Activated CD4-positive, alpha-beta memory T cell treated with anti-CD3 and anti-CD28 coated beads for 36 hours (primary cell): ENCODE measurements at regions not wholly inside any gene's neighbourhood (a gene's known extent, or its start where the extent isn't known, plus 50 kb on each side); places are given as distances from the start of the nearest gene placed in this dataset.

Source experiments
- CTCF ChIA-PET: fragments of 350-600 bp; sonication (Branson Sonifier 250); formaldehyde crosslinking; loops from one replicate; lab custom pipeline; 2021; ENCODE audit warnings: antibody characterized with exemption, inconsistent platforms; lab: Charles Lee
- POLR2A ChIA-PET: fragments of 350-600 bp; sonication (Branson Sonifier 250); formaldehyde crosslinking; loops from one replicate; lab custom pipeline; 2021; ENCODE audit warnings: antibody characterized with exemption; lab: Charles Lee
- DNase-seq: peaks from one replicate; pipeline ENCODE4 v3.0.0-alpha.2; 2020
- H3K27ac Mint-ChIP-seq: one replicate; pipeline ENCODE4 v1.8.0; 2021; ENCODE audit warnings: mixed read lengths
- H3K27me3 Mint-ChIP-seq: one replicate; pipeline ENCODE4 v1.8.0; 2021; ENCODE audit warnings: mixed read lengths
- H3K36me3 Mint-ChIP-seq: one replicate; pipeline ENCODE4 v1.8.0; 2021; ENCODE audit warnings: mixed read lengths
- H3K4me1 Mint-ChIP-seq: one replicate; pipeline ENCODE4 v1.8.0; 2021; ENCODE audit warnings: low read depth, mixed read lengths
- H3K4me3 Mint-ChIP-seq: one replicate; pipeline ENCODE4 v1.8.0; 2021; ENCODE audit warnings: mild to moderate bottlenecking, mixed read lengths
- H3K9me3 Mint-ChIP-seq: one replicate; pipeline ENCODE4 v1.8.0; 2021; ENCODE audit warnings: mixed read lengths
- intact Hi-C: fragments of 100-400 bp; cut with micrococcal nuclease; formaldehyde crosslinking; loops from one replicate; pipeline ENCODE4 v1.15.1; 2023

- no peak overlapping the region for H3K27ac Mint-ChIP-seq
- intact Hi-C loops, result no loop called here
Observed at GRCh38 chr10:55233505-55233904, 432.5 kb upstream of the PCDH15 start.

GRCh38 chr10:55233090-55233489, 432.1 kb upstream of the PCDH15 start:
- ChIA-PET CTCF (no interaction called here), POLR2A (no interaction called here)
- Mint-ChIP-seq H3K27ac (no peak overlapping the region), H3K9me3 (no peaks in the 10 kb centered on the region), H3K36me3 (no peaks in the 10 kb centered on the region), H3K4me3 (no peak overlapping the region), H3K4me1 (no peaks in the 10 kb centered on the region), H3K27me3 (no peaks in the 10 kb centered on the region)
- DNase-seq, result no peak
- intact Hi-C loops, result no loop called here

More at GRCh38 chr10:55233505-55233904, 432.5 kb upstream of the PCDH15 start:
- ChIA-PET POLR2A (no interaction called here), CTCF (interaction anchor here (0.7 kb wide), 1 partner anchor 273 kb away, joined by 4 read pairs; no protein-coding TSS in a partner anchor)
- H3K27me3 Mint-ChIP-seq, result no peaks in the 10 kb centered on the region
- H3K9me3 Mint-ChIP-seq, result no peaks in the 10 kb centered on the region
- no peak for DNase-seq
- no peaks in the 10 kb centered on the region for H3K36me3 Mint-ChIP-seq
- no peak overlapping the region for H3K4me3 Mint-ChIP-seq
- H3K4me1 Mint-ChIP-seq, result no peaks in the 10 kb centered on the region

- ChIA-PET POLR2A (no interaction called here), CTCF (no interaction called here)
- DNase-seq, result no peak
- Mint-ChIP-seq H3K27me3 (no peaks in the 10 kb centered on the region), H3K4me1 (no peaks in the 10 kb centered on the region), H3K9me3 (peaks cover under 1% of the 10 kb centered on the region), H3K36me3 (no peaks in the 10 kb centered on the region), H3K27ac (no peak overlapping the region), H3K4me3 (no peak overlapping the region)
- intact Hi-C loops, result no loop called here
Observed at GRCh38 chr10:55232553-55232952, 431.5 kb upstream of the PCDH15 start.

GRCh38 chr10:55227967-55228366, 426.9 kb upstream of the PCDH15 start:
- intact Hi-C loops, result no loop called here
- Mint-ChIP-seq H3K9me3 (peaks cover 10% of the 10 kb centered on the region), H3K27me3 (no peaks in the 10 kb centered on the region), H3K4me1 (no peaks in the 10 kb centered on the region), H3K4me3 (no peak overlapping the region), H3K27ac (no peak overlapping the region), H3K36me3 (no peaks in the 10 kb centered on the region)
- DNase-seq, result no peak
- ChIA-PET POLR2A (no interaction called here), CTCF (no interaction called here)

GRCh38 chr10:55224007-55224781, 423.2 kb upstream of the PCDH15 start:
- H3K27me3 Mint-ChIP-seq, result no peaks in the 10 kb centered on the region
- no peak for DNase-seq
- intact Hi-C loops, result no loop called here
- H3K27ac Mint-ChIP-seq, result no peak overlapping the region
- H3K36me3 Mint-ChIP-seq, result no peaks in the 10 kb centered on the region
- H3K4me3 Mint-ChIP-seq, result no peak overlapping the region
- ChIA-PET CTCF (no interaction called here), POLR2A (no interaction called here)
- H3K4me1 Mint-ChIP-seq, result no peaks in the 10 kb centered on the region
- peaks cover 12% of the 10 kb centered on the region for H3K9me3 Mint-ChIP-seq

GRCh38 chr10:55223352-55223751, 422.3 kb upstream of the PCDH15 start:
- Mint-ChIP-seq H3K4me1 (no peaks in the 10 kb centered on the region), H3K4me3 (no peak overlapping the region), H3K36me3 (no peaks in the 10 kb centered on the region), H3K27me3 (no peaks in the 10 kb centered on the region), H3K27ac (no peak overlapping the region), H3K9me3 (peaks cover 12% of the 10 kb centered on the region)
- ChIA-PET CTCF (no interaction called here), POLR2A (no interaction called here)
- DNase-seq, result no peak
- intact Hi-C loops, result no loop called here

GRCh38 chr10:55220975-55221374, 419.9 kb upstream of the PCDH15 start:
- ChIA-PET POLR2A (no interaction called here), CTCF (no interaction called here)
- no peaks in the 10 kb centered on the region for H3K36me3 Mint-ChIP-seq
- H3K27me3 Mint-ChIP-seq, result no peaks in the 10 kb centered on the region
- intact Hi-C loops, result no loop called here
- H3K27ac Mint-ChIP-seq, result no peak overlapping the region
- no peak overlapping the region for H3K4me3 Mint-ChIP-seq
- DNase-seq, result no peak
- H3K9me3 Mint-ChIP-seq, result peaks cover 8% of the 10 kb centered on the region
- H3K4me1 Mint-ChIP-seq, result no peaks in the 10 kb centered on the region

GRCh38 chr10:55215699-55216098, 414.7 kb upstream of the PCDH15 start:
- Mint-ChIP-seq H3K27me3 (no peaks in the 10 kb centered on the region), H3K4me3 (no peak overlapping the region), H3K9me3 (peaks cover 9% of the 10 kb centered on the region), H3K4me1 (no peaks in the 10 kb centered on the region), H3K36me3 (no peaks in the 10 kb centered on the region), H3K27ac (no peak overlapping the region)
- POLR2A ChIA-PET, result no interaction called here
- intact Hi-C loops, result no loop called here
- CTCF ChIA-PET, result no interaction called here
- no peak for DNase-seq

GRCh38 chr10:55214608-55215007, 413.6 kb upstream of the PCDH15 start:
- Mint-ChIP-seq H3K9me3 (peaks cover 11% of the 10 kb centered on the region), H3K36me3 (no peaks in the 10 kb centered on the region), H3K27me3 (no peaks in the 10 kb centered on the region), H3K4me1 (no peaks in the 10 kb centered on the region), H3K27ac (no peak overlapping the region), H3K4me3 (no peak overlapping the region)
- DNase-seq, result no peak
- POLR2A ChIA-PET, result no interaction called here
- intact Hi-C loops, result no loop called here
- CTCF ChIA-PET, result no interaction called here

GRCh38 chr10:55212051-55212450, 411.0 kb upstream of the PCDH15 start:
- Mint-ChIP-seq H3K4me1 (no peaks in the 10 kb centered on the region), H3K27me3 (no peaks in the 10 kb centered on the region), H3K4me3 (no peak overlapping the region), H3K36me3 (no peaks in the 10 kb centered on the region), H3K9me3 (peaks cover 13% of the 10 kb centered on the region), H3K27ac (no peak overlapping the region)
- intact Hi-C loops, result no loop called here
- ChIA-PET POLR2A (no interaction called here), CTCF (no interaction called here)
- DNase-seq, result no peak

- peaks cover 7% of the 10 kb centered on the region for H3K9me3 Mint-ChIP-seq
- CTCF ChIA-PET, result no interaction called here
- no peaks in the 10 kb centered on the region for H3K27me3 Mint-ChIP-seq
- intact Hi-C loops, result no loop called here
- H3K27ac Mint-ChIP-seq, result no peak overlapping the region
- no peak overlapping the region for H3K4me3 Mint-ChIP-seq
- DNase-seq, result no peak
- POLR2A ChIA-PET, result no interaction called here
- no peaks in the 10 kb centered on the region for H3K4me1 Mint-ChIP-seq
- H3K36me3 Mint-ChIP-seq, result no peaks in the 10 kb centered on the region
Observed at GRCh38 chr10:55203874-55204273, 402.8 kb upstream of the PCDH15 start.

- no peak overlapping the region for H3K4me3 Mint-ChIP-seq
- no peak for DNase-seq
Observed at GRCh38 chr10:55203319-55203718, 402.3 kb upstream of the PCDH15 start.

GRCh38 chr10:55200020-55200419, 399.0 kb upstream of the PCDH15 start:
- POLR2A ChIA-PET, result no interaction called here
- Mint-ChIP-seq H3K36me3 (no peaks in the 10 kb centered on the region), H3K27ac (no peak overlapping the region), H3K27me3 (no peaks in the 10 kb centered on the region), H3K9me3 (peaks cover 10% of the 10 kb centered on the region), H3K4me3 (no peak overlapping the region), H3K4me1 (no peaks in the 10 kb centered on the region)
- no peak for DNase-seq
- intact Hi-C loops, result no loop called here
- CTCF ChIA-PET, result no interaction called here

More at GRCh38 chr10:55203319-55203718, 402.3 kb upstream of the PCDH15 start:
- H3K27me3 Mint-ChIP-seq, result no peaks in the 10 kb centered on the region
- peaks cover 9% of the 10 kb centered on the region for H3K9me3 Mint-ChIP-seq
- H3K27ac Mint-ChIP-seq, result no peak overlapping the region
- intact Hi-C loops, result no loop called here
- ChIA-PET POLR2A (no interaction called here), CTCF (no interaction called here)
- no peaks in the 10 kb centered on the region for H3K36me3 Mint-ChIP-seq
- H3K4me1 Mint-ChIP-seq, result no peaks in the 10 kb centered on the region
